Stomach (tissue), 8 donors: ENCODE measurements at regions not wholly inside any gene's neighbourhood (a gene's known extent, or its start where the extent isn't known, plus 50 kb on each side); places are given as distances from the start of the nearest gene placed in this dataset.
"Not testable (repeated sequence)": the region's sequence is repeated elsewhere in the genome, so short reads cannot be mapped to it uniquely, and the experiment has no call there.

Experiments used
- DNase-seq, 2 donors: peaks; one replicate each; pipeline versions ENCODE4 v3.0.0 to v3.0.0-alpha.2; 2013 to 2019
- H3K27ac ChIP-seq, 5 donors: fragments of 200-600 bp in 4 of 5; sonication (generic) in 4 of 5; one replicate each; pipeline ENCODE4 v1.5.1; 2013 to 2019; ENCODE audit warnings: mild to moderate bottlenecking in 1 of 5, moderate library complexity in 1 of 5
- H3K27me3 ChIP-seq, 3 donors: fragments of 200-600 bp; sonication (generic); one replicate each; pipeline ENCODE4 v1.5.1; 2017 to 2019; ENCODE audit warnings: mixed run types in 1 of 3
- H3K36me3 ChIP-seq, 4 donors: fragments of 200-600 bp; sonication (generic); 1 replicate in 3 of 4; 2 replicates in 1 of 4; pipeline ENCODE4 v1.5.1; 2016 to 2019
- H3K4me1 ChIP-seq, 4 donors: fragments of 200-600 bp; sonication (generic); one replicate each; pipeline ENCODE4 v1.5.1; 2016 to 2019
- H3K4me3 ChIP-seq, 4 donors: fragments of 200-600 bp; sonication (generic) in 3 of 4; one replicate each; pipeline ENCODE4 v1.5.1; 2016 to 2019; ENCODE audit warnings: mild to moderate bottlenecking in 1 of 4
- H3K9me3 ChIP-seq, 4 donors: fragments of 200-600 bp; sonication (generic); one replicate each; pipeline ENCODE4 v1.5.1; 2016 to 2019
- EP300 ChIP-seq: sonication (generic); formaldehyde crosslinking; IDR thresholded peaks from one replicate; pipeline ENCODE4 v1.6.1; 2017; ENCODE audit warnings: antibody characterized with exemption
- POLR2A ChIP-seq, 4 donors: fragments of 450-650 bp; IDR thresholded peaks; one replicate each; pipeline ENCODE4 v1.6.1; 2016; ENCODE audit warnings: antibody characterized with exemption in 4 of 4, control low read depth in 2 of 4, mild to moderate bottlenecking in 1 of 4, moderate library complexity in 1 of 4
- POLR2AphosphoS5 ChIP-seq, 3 donors: sonication (generic); formaldehyde crosslinking; IDR thresholded peaks; one replicate each; pipeline ENCODE4 v1.6.1; 2016; ENCODE audit warnings: antibody characterized with exemption in 3 of 3
- WGBS, 5 donors: extraction: QIAGEN DNeasy Blood & Tissue Kit in 3 of 5; methylation state at CpG; one replicate each; pipeline versions ENCODE4 v1.1.5 to v1.1.7; 2013 to 2018; 5-methylcytosine and 5-hydroxymethylcytosine counted together
- intact Hi-C: fragments of 100-400 bp; cut with DNase I; formaldehyde crosslinking; loops from one replicate; pipeline ENCODE4 v1.15.1; 2023; ENCODE audit warnings: low total_unique reads
- TF ChIP-seq, protein P1 (sequence below), 7 experiments: fragments of 450-650 bp in 4 of 7; fragments of 200-600 bp in 3 of 7; sonication (generic) in 3 of 7; IDR thresholded peaks; one replicate each; pipeline ENCODE4 v1.5.1; 2016 to 2019; ENCODE audit warnings: antibody characterized with exemption in 7 of 7, control low read depth in 2 of 7, mild to moderate bottlenecking in 1 of 7
- donor health status: healthy with polysubstance abuse.
- donor health status: Bipolar disorder and iron deficiency.
- donor health status: healthy.

GRCh38 chr15:84135931-84136456 lies 99.6 kb upstream of the GOLGA6L4 start:
- H3K36me3 ChIP-seq, H3K27me3 ChIP-seq, intact Hi-C loops, H3K4me1 ChIP-seq, H3K4me3 ChIP-seq, H3K9me3 ChIP-seq, H3K27ac ChIP-seq, DNase-seq: not testable (repeated sequence)
- WGBS, 5 donors: 77 to 89% (median 86%) methylated on average over 2 to 3 of the region's 3 CpGs

DNA sequence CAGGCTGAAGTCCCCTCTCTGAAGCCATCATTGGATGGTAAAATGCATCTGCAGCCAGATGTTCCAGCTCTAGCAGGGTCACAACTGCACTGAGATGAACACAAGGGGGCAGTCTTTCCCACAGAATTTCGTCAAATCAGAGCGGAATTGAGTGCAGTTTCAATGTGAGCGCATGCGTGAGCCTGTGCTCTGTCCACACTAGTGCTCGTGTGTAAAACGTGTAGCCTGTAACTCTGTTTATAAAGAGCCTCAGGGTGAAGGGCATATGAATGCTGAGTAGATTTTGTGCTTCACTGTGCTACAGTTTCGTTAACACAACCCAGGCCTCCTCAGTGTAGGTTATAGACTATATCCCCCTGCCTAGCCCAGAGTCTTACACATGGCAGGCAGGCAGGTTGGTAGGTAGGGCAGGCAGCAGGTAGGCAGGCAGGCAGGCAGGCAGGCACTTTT lies 92.7 kb upstream of the GOLGA6L4 start:
- Histone ChIP-seq H3K4me3 (no peak overlapping the region), H3K9me3 (no peaks in the 10 kb centered on the region), H3K27me3 (peaks cover 0 to 3% (median 0%) of the 10 kb centered on the region in 3 donors), H3K27ac (no peak overlapping the region), H3K4me1 (peaks cover 0 to 4% (median 1%) of the 10 kb centered on the region in 4 donors), H3K36me3 (no peaks in the 10 kb centered on the region)
- WGBS, 5 donors: 1 to 5% (median 2%) methylated on average over 7 of the region's 7 CpGs
- intact Hi-C loops: no loop called here
- TF ChIP-seq POLR2AphosphoS5 (IDR thresholded peaks at IDR 0.05) (peak in 2 of 3 donors; percentile 40 to 42), EP300 (no peak), POLR2A (IDR thresholded peaks at IDR 0.05) (no peak)
- TF ChIP-seq, protein P1, sequence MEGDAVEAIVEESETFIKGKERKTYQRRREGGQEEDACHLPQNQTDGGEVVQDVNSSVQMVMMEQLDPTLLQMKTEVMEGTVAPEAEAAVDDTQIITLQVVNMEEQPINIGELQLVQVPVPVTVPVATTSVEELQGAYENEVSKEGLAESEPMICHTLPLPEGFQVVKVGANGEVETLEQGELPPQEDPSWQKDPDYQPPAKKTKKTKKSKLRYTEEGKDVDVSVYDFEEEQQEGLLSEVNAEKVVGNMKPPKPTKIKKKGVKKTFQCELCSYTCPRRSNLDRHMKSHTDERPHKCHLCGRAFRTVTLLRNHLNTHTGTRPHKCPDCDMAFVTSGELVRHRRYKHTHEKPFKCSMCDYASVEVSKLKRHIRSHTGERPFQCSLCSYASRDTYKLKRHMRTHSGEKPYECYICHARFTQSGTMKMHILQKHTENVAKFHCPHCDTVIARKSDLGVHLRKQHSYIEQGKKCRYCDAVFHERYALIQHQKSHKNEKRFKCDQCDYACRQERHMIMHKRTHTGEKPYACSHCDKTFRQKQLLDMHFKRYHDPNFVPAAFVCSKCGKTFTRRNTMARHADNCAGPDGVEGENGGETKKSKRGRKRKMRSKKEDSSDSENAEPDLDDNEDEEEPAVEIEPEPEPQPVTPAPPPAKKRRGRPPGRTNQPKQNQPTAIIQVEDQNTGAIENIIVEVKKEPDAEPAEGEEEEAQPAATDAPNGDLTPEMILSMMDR (IDR thresholded peaks at IDR 0.05): peak in 5 of 7 experiments; percentile 71 to 81 (median 77)
- peak; percentile 75 to 94 for DNase-seq

- peaks cover 0 to 3% (median 0%) of the 10 kb centered on the region in 3 donors for H3K27me3 ChIP-seq
- no peak overlapping the region for H3K27ac ChIP-seq
- H3K36me3 ChIP-seq: no peaks in the 10 kb centered on the region
- intact Hi-C loops: no loop called here
- no peaks in the 10 kb centered on the region for H3K9me3 ChIP-seq
- WGBS, 5 donors: 79 to 95% (median 88%) methylated on average over 5 of the region's 5 CpGs
- no peak overlapping the region for H3K4me3 ChIP-seq
- H3K4me1 ChIP-seq: peaks cover 0 to 4% (median 1%) of the 10 kb centered on the region in 4 donors
- no peak for DNase-seq
- TF ChIP-seq, protein P1 (IDR thresholded peaks at IDR 0.05): no peak
- no peak for TF ChIP-seq POLR2A (IDR thresholded peaks at IDR 0.05)
- TF ChIP-seq POLR2AphosphoS5 (IDR thresholded peaks at IDR 0.05): no peak
- no peak for TF ChIP-seq EP300
These were observed 91.7 kb upstream of the GOLGA6L4 start for GRCh38 chr15:84143753-84144314.

- H3K4me1 ChIP-seq, intact Hi-C loops, H3K4me3 ChIP-seq, H3K27me3 ChIP-seq, H3K9me3 ChIP-seq, H3K36me3 ChIP-seq, H3K27ac ChIP-seq, DNase-seq: not testable (repeated sequence)
- WGBS, 5 donors: 58 to 69% (median 65%) methylated on average over 8 of the region's 8 CpGs
These were observed 90.6 kb upstream of the GOLGA6L4 start for GRCh38 chr15:84144946-84145345.

DNA sequence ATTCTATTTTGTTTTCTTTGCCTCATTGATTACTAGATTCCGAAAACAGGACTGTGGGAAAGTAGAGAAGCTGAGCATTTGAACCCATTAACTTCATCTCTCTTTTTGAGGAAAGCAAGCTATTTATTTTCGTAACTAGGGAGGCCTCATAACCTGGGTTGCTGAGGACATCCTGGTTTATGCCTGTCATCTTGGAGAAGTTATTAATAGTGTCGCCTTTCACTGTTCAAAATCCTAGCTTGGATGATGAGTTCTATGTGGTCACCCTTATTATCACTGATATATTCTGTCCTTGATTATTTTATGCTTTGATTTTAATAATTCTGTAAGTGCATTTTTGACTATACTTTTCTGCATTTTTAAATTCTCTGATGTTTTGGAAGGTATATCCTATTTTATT lies 89.3 kb upstream of the GOLGA6L4 start:
- H3K9me3 ChIP-seq, H3K36me3 ChIP-seq, H3K27ac ChIP-seq, intact Hi-C loops, H3K4me3 ChIP-seq, H3K4me1 ChIP-seq, H3K27me3 ChIP-seq, DNase-seq: not testable (repeated sequence)
- 86 to 91% (median 88%) methylated on average over 3 of the region's 3 CpGs for WGBS, 5 donors

DNA sequence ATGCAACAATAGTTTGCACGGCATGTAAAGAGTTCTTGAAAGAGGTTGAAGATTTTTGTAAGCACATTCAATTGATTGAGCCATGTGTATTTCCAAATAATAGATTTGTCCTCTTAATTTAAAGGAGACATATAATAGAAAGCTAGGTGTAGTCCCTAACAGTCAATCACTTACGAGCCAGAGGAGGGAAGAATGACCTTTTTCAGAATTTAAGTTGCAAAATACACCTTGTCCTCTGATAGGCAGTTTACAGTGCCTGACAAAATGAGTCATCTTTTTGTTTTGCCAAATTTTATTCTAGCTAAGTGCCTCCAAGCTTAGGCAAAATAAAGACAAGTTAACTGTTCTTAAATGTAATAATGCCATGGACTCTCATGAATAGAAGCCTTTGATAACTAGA lies 88.3 kb upstream of the GOLGA6L4 start:
- H3K27me3 ChIP-seq, intact Hi-C loops, H3K27ac ChIP-seq, H3K9me3 ChIP-seq, DNase-seq, H3K4me1 ChIP-seq, H3K36me3 ChIP-seq, H3K4me3 ChIP-seq: not testable (repeated sequence)
- WGBS, 5 donors: 71 to 100% methylated on average over 1 of the region's 2 CpGs; no CpG with 5 or more reads in 3 of the 5 donors
